Fibroblast of the aortic adventitia (primary cell): ENCODE measurements at regions not wholly inside any gene's neighbourhood (a gene's known extent, or its start where the extent isn't known, plus 50 kb on each side); places are given as distances from the start of the nearest gene placed in this dataset.
"Not testable (repeated sequence)": the region's sequence is repeated elsewhere in the genome, so short reads cannot be mapped to it uniquely, and the experiment has no call there.

ENCODE experiments used
- DNase-seq: peaks from one replicate; pipeline ENCODE4 v3.0.0-alpha.2; 2010; ENCODE audit warnings: low read depth
- H3K4me3 ChIP-seq: 2 replicates; pipeline ENCODE4 v1.5.1; 2011; ENCODE audit warnings: low read depth, mild to moderate bottlenecking, control low read depth, low read length, moderate library complexity
- CTCF ChIP-seq: IDR thresholded peaks from 2 replicates; pipeline ENCODE4 v1.5.1; 2011; ENCODE audit warnings: mild to moderate bottlenecking, low read length, control low read depth, inconsistent platforms; ENCODE audit not compliant: insufficient read depth

GRCh38 chr21:38999161-38999560 is 184.1 kb downstream of the PSMG1 start:
- DNase-seq = peak; percentile 70

GRCh38 chr21:38998281-38998680 is 185.0 kb downstream of the PSMG1 start:
- DNase-seq, H3K4me3 ChIP-seq: not testable (repeated sequence)

More at GRCh38 chr21:38999161-38999560, 184.1 kb downstream of the PSMG1 start:
- TF ChIP-seq CTCF = no peak
- no peak overlapping the region for H3K4me3 ChIP-seq

- not testable (repeated sequence) for H3K4me3 ChIP-seq, DNase-seq
These were observed 185.4 kb downstream of the PSMG1 start for GRCh38 chr21:38997843-38998175.

- no peak for DNase-seq
- TF ChIP-seq CTCF = no peak
- no peak overlapping the region for H3K4me3 ChIP-seq
These were observed 186.0 kb downstream of the PSMG1 start for GRCh38 chr21:38997051-38997842.

- DNase-seq = no peak
- H3K4me3 ChIP-seq = no peak overlapping the region
- TF ChIP-seq CTCF = no peak
These were observed 186.9 kb downstream of the PSMG1 start for GRCh38 chr21:38996355-38996754.

GRCh38 chr21:38995731-38996130 is 187.5 kb downstream of the PSMG1 start:
- H3K4me3 ChIP-seq = no peak overlapping the region
- DNase-seq = no peak
- TF ChIP-seq CTCF = no peak

GRCh38 chr21:38995071-38995669 is 188.1 kb downstream of the PSMG1 start:
- no peak for DNase-seq
- TF ChIP-seq CTCF = no peak
- no peak overlapping the region for H3K4me3 ChIP-seq

GRCh38 chr21:38994042-38994441 is 188.3 kb downstream of the ETS2 start:
- H3K4me3 ChIP-seq = no peak overlapping the region
- TF ChIP-seq CTCF = no peak
- no peak for DNase-seq
